ENCODE measurements at regions not wholly inside any gene's neighbourhood (a gene's known extent, or its start where the extent isn't known, plus 50 kb on each side); places are given as distances from the start of the nearest gene placed in this dataset.

- no peak for DNase-seq (ENCODE audit: low read depth in 1 of 2, low spot score in 1 of 2)
- H3K27me3 ChIP-seq = no peaks in the 10 kb centered on the region
- H3K27ac ChIP-seq = no peak overlapping the region
These were observed 214.4 kb upstream of the BLID start for GRCh38 chr11:122330279-122330965.

DNA sequence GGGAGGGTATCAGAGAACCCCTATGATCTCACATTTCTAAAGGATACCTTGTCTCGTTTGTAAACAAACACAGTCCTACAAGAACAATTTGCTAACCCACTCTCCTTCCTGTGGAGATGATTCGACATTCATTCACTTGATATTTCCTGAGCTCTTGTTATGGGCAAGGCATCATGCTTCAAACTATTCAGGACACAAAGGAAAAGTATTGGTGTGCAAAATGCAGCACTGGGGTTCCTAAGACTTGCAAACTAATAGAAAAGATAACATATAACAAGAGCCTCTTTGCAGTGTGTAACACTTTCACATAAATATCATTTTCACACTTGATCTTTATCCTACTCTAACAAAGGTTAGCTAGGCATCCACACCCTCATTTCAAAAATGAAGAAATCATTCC, 211.5 kb upstream of the BLID start:
- peaks cover 7% of the 10 kb centered on the region for H3K4me1 ChIP-seq (ENCODE audit: low read depth)
- H3K27me3 ChIP-seq = no peaks in the 10 kb centered on the region
- H3K27ac ChIP-seq = no peak overlapping the region
- DNase-seq (ENCODE audit: low read depth in 1 of 2, low spot score in 1 of 2) = no peak
- no peak overlapping the region for H3K4me3 ChIP-seq
- no peaks in the 10 kb centered on the region for H3K36me3 ChIP-seq
- TF ChIP-seq, protein P1, sequence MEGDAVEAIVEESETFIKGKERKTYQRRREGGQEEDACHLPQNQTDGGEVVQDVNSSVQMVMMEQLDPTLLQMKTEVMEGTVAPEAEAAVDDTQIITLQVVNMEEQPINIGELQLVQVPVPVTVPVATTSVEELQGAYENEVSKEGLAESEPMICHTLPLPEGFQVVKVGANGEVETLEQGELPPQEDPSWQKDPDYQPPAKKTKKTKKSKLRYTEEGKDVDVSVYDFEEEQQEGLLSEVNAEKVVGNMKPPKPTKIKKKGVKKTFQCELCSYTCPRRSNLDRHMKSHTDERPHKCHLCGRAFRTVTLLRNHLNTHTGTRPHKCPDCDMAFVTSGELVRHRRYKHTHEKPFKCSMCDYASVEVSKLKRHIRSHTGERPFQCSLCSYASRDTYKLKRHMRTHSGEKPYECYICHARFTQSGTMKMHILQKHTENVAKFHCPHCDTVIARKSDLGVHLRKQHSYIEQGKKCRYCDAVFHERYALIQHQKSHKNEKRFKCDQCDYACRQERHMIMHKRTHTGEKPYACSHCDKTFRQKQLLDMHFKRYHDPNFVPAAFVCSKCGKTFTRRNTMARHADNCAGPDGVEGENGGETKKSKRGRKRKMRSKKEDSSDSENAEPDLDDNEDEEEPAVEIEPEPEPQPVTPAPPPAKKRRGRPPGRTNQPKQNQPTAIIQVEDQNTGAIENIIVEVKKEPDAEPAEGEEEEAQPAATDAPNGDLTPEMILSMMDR (IDR thresholded peaks at IDR 0.05; ENCODE audit: low read depth, low read length) = no peak
- no peaks in the 10 kb centered on the region for H3K9me3 ChIP-seq (ENCODE audit: low read depth)

More at GRCh38 chr11:122330279-122330965, 214.4 kb upstream of the BLID start:
- peaks cover 17% of the 10 kb centered on the region for H3K4me1 ChIP-seq (ENCODE audit: low read depth)
- no peaks in the 10 kb centered on the region for H3K36me3 ChIP-seq
- TF ChIP-seq, protein P1 (IDR thresholded peaks at IDR 0.05; ENCODE audit: low read depth, low read length) = no peak
- H3K9me3 ChIP-seq (ENCODE audit: low read depth) = no peaks in the 10 kb centered on the region
- no peak overlapping the region for H3K4me3 ChIP-seq

GRCh38 chr11:122323754-122324421, 207.9 kb upstream of the BLID start:
- no peaks in the 10 kb centered on the region for H3K9me3 ChIP-seq (ENCODE audit: low read depth)
- no peak overlapping the region for H3K27ac ChIP-seq
- peaks cover 23% of the 10 kb centered on the region for H3K4me1 ChIP-seq (ENCODE audit: low read depth)
- TF ChIP-seq, protein P1 (IDR thresholded peaks at IDR 0.05; ENCODE audit: low read depth, low read length) = no peak
- no peaks in the 10 kb centered on the region for H3K27me3 ChIP-seq
- no peak overlapping the region for H3K4me3 ChIP-seq
- no peaks in the 10 kb centered on the region for H3K36me3 ChIP-seq
- DNase-seq (ENCODE audit: low read depth in 1 of 2, low spot score in 1 of 2) = no peak

DNA sequence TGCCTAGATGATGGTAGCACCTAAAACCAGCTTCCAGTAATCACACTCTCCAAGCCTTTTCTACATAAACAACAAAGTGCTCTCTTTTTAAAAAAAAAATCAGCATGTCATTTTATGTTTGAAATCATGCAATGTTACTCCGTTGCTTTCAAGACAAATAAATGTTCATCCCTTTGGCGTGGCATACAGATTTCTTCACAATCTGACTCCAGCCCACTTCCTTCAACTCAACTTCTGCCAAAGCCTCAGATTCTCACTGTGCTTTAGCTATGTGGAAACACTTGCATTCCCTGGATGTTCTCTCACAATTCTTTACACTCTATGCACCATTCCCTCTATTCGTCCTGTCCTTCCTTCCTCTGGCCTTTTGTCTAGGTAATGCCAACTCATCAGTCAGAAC, 206.3 kb upstream of the BLID start:
- TF ChIP-seq, protein P1 (IDR thresholded peaks at IDR 0.05; ENCODE audit: low read depth, low read length) = no peak
- Histone ChIP-seq H3K36me3 (no peaks in the 10 kb centered on the region), H3K27me3 (no peaks in the 10 kb centered on the region), H3K4me1 (ENCODE audit: low read depth) (peaks cover 24% of the 10 kb centered on the region), H3K9me3 (ENCODE audit: low read depth) (no peaks in the 10 kb centered on the region), H3K4me3 (no peak overlapping the region), H3K27ac (no peak overlapping the region)
- DNase-seq (ENCODE audit: low read depth in 1 of 2, low spot score in 1 of 2) = peak in 1 of 2 donors; percentile 78

- no peaks in the 10 kb centered on the region for H3K27me3 ChIP-seq
- peak overlapping the region; percentile 29 for H3K27ac ChIP-seq
- TF ChIP-seq, protein P1 (IDR thresholded peaks at IDR 0.05; ENCODE audit: low read depth, low read length) = no peak
- no peak overlapping the region for H3K4me3 ChIP-seq
- no peaks in the 10 kb centered on the region for H3K36me3 ChIP-seq
- no peak for DNase-seq (ENCODE audit: low read depth in 1 of 2, low spot score in 1 of 2)
- peaks cover 28% of the 10 kb centered on the region for H3K4me1 ChIP-seq (ENCODE audit: low read depth)
- H3K9me3 ChIP-seq (ENCODE audit: low read depth) = no peaks in the 10 kb centered on the region
These were observed 204.7 kb upstream of the BLID start for GRCh38 chr11:122320671-122321070.

Measured in cardiac muscle cell (in vitro differentiated cells and primary cell).